Esophagus (tissue), 2 donors: ENCODE measurements at regions not wholly inside any gene's neighbourhood (a gene's known extent, or its start where the extent isn't known, plus 50 kb on each side); places are given as distances from the start of the nearest gene placed in this dataset.

ENCODE experiments used
- H3K27ac ChIP-seq, 2 donors: one replicate each; pipeline ENCODE4 v1.5.1; 2013; ENCODE audit warnings: low read depth in 2 of 2, mild to moderate bottlenecking in 2 of 2, inconsistent platforms in 1 of 2, low read length in 1 of 2, moderate library complexity in 1 of 2
- H3K27me3 ChIP-seq, 2 donors: one replicate each; pipeline ENCODE4 v1.6.1; 2013; ENCODE audit warnings: low read length in 2 of 2, control low read depth in 1 of 2, mild to moderate bottlenecking in 1 of 2; ENCODE audit not compliant: insufficient read depth in 2 of 2, control insufficient read depth in 1 of 2
- H3K36me3 ChIP-seq, 2 donors: one replicate each; pipeline ENCODE4 v1.6.1; 2013; ENCODE audit warnings: low read length in 1 of 2; ENCODE audit not compliant: control insufficient read depth in 2 of 2, insufficient read depth in 2 of 2
- H3K4me1 ChIP-seq, 2 donors: one replicate each; pipeline ENCODE4 v1.6.1; 2013; ENCODE audit warnings: low read length in 1 of 2; ENCODE audit not compliant: control insufficient read depth in 2 of 2, insufficient read depth in 2 of 2
- H3K4me3 ChIP-seq, 2 donors: one replicate each; pipeline ENCODE4 v1.5.1; 2013; ENCODE audit warnings: low read length in 2 of 2, mild to moderate bottlenecking in 2 of 2, low read depth in 1 of 2, moderate library complexity in 1 of 2
- H3K9me3 ChIP-seq, 2 donors: one replicate each; pipeline ENCODE4 v1.6.1; 2013; ENCODE audit warnings: mild to moderate bottlenecking in 2 of 2, low read depth in 1 of 2, low read length in 1 of 2, moderate library complexity in 1 of 2; ENCODE audit not compliant: control insufficient read depth in 2 of 2, insufficient read depth in 1 of 2
- WGBS, 2 donors: extraction: QIAGEN DNeasy Blood & Tissue Kit; methylation state at CpG; one replicate each; pipeline ENCODE4 v1.1.7; 2013; 5-methylcytosine and 5-hydroxymethylcytosine counted together
- donor health status: healthy with polysubstance abuse.
- donor health status: Bipolar disorder and iron deficiency.

- no peak overlapping the region for H3K4me3 ChIP-seq
- H3K4me1 ChIP-seq: peaks cover 3 to 7% of the 10 kb centered on the region in 2 donors
- H3K27me3 ChIP-seq: no peaks in the 10 kb centered on the region
- no peaks in the 10 kb centered on the region for H3K9me3 ChIP-seq
- peak overlapping the region in 1 of 2 donors; percentile 39 for H3K27ac ChIP-seq
- no peaks in the 10 kb centered on the region for H3K36me3 ChIP-seq
Measured at GRCh38 chr16:80231121-80231520, 309.7 kb upstream of the DYNLRB2 start.

GRCh38 chr16:80230328-80231120 is 310.3 kb upstream of the DYNLRB2 start:
- Histone ChIP-seq H3K9me3 (no peaks in the 10 kb centered on the region), H3K27ac (no peak overlapping the region), H3K36me3 (no peaks in the 10 kb centered on the region), H3K4me3 (no peak overlapping the region), H3K27me3 (no peaks in the 10 kb centered on the region), H3K4me1 (peaks cover 3 to 7% of the 10 kb centered on the region in 2 donors)
- WGBS, 2 donors: 62 to 65% methylated on average over 4 of the region's 4 CpGs

GRCh38 chr16:80226499-80226898 is 314.3 kb upstream of the DYNLRB2 start:
- Histone ChIP-seq H3K9me3 (no peaks in the 10 kb centered on the region), H3K27me3 (no peaks in the 10 kb centered on the region), H3K4me3 (no peak overlapping the region), H3K4me1 (peaks cover 2% of the 10 kb centered on the region in 2 donors), H3K36me3 (no peaks in the 10 kb centered on the region), H3K27ac (no peak overlapping the region)

GRCh38 chr16:80210787-80211186 is 330.0 kb upstream of the DYNLRB2 start:
- Histone ChIP-seq H3K4me3 (no peak overlapping the region), H3K4me1 (no peaks in the 10 kb centered on the region), H3K27me3 (no peaks in the 10 kb centered on the region), H3K36me3 (no peaks in the 10 kb centered on the region), H3K27ac (no peak overlapping the region), H3K9me3 (no peaks in the 10 kb centered on the region)
- WGBS, 2 donors: 80 to 87% methylated on average over 3 of the region's 3 CpGs

GRCh38 chr16:80208743-80209142 is 332.1 kb upstream of the DYNLRB2 start:
- Histone ChIP-seq H3K27me3 (no peaks in the 10 kb centered on the region), H3K9me3 (no peaks in the 10 kb centered on the region), H3K36me3 (no peaks in the 10 kb centered on the region), H3K27ac (no peak overlapping the region), H3K4me3 (no peak overlapping the region), H3K4me1 (no peaks in the 10 kb centered on the region)
- 55 to 72% methylated on average over 3 of the region's 3 CpGs for WGBS, 2 donors

- H3K4me3 ChIP-seq: no peak overlapping the region
- H3K36me3 ChIP-seq: no peaks in the 10 kb centered on the region
- no peak overlapping the region for H3K27ac ChIP-seq
- no peaks in the 10 kb centered on the region for H3K9me3 ChIP-seq
- H3K4me1 ChIP-seq: no peaks in the 10 kb centered on the region
- H3K27me3 ChIP-seq: no peaks in the 10 kb centered on the region
- 26 to 33% methylated on average over 2 of the region's 2 CpGs for WGBS, 2 donors
Measured at GRCh38 chr16:80208015-80208414, 332.8 kb upstream of the DYNLRB2 start.

- no peaks in the 10 kb centered on the region for H3K4me1 ChIP-seq
- H3K4me3 ChIP-seq: no peak overlapping the region
- no peaks in the 10 kb centered on the region for H3K9me3 ChIP-seq
- 79 to 82% methylated on average over 3 of the region's 3 CpGs for WGBS, 2 donors
- no peaks in the 10 kb centered on the region for H3K27me3 ChIP-seq
- no peaks in the 10 kb centered on the region for H3K36me3 ChIP-seq
- no peak overlapping the region for H3K27ac ChIP-seq
Measured at GRCh38 chr16:80203821-80204220, 337.0 kb upstream of the DYNLRB2 start.

- Histone ChIP-seq H3K4me3 (no peak overlapping the region), H3K27me3 (no peaks in the 10 kb centered on the region), H3K36me3 (no peaks in the 10 kb centered on the region), H3K4me1 (no peaks in the 10 kb centered on the region), H3K27ac (no peak overlapping the region), H3K9me3 (no peaks in the 10 kb centered on the region)
- WGBS, 2 donors: 56 to 57% methylated on average over 4 of the region's 4 CpGs
Measured at GRCh38 chr16:80202831-80203413, 337.9 kb upstream of the DYNLRB2 start.

GRCh38 chr16:80200079-80200478 is 340.7 kb upstream of the DYNLRB2 start:
- Histone ChIP-seq H3K9me3 (no peaks in the 10 kb centered on the region), H3K4me3 (no peak overlapping the region), H3K27ac (no peak overlapping the region), H3K36me3 (no peaks in the 10 kb centered on the region), H3K4me1 (no peaks in the 10 kb centered on the region), H3K27me3 (no peaks in the 10 kb centered on the region)
- WGBS, 2 donors: 86 to 94% methylated on average over 3 of the region's 3 CpGs

GRCh38 chr16:80199614-80200013 is 341.2 kb upstream of the DYNLRB2 start:
- no peaks in the 10 kb centered on the region for H3K4me1 ChIP-seq
- no peaks in the 10 kb centered on the region for H3K36me3 ChIP-seq
- 85 to 91% methylated on average over 3 of the region's 3 CpGs for WGBS, 2 donors
- no peaks in the 10 kb centered on the region for H3K9me3 ChIP-seq
- no peaks in the 10 kb centered on the region for H3K27me3 ChIP-seq
- no peak overlapping the region for H3K27ac ChIP-seq
- H3K4me3 ChIP-seq: no peak overlapping the region
